H1 (cell line): ENCODE measurements at regions not wholly inside any gene's neighbourhood (a gene's known extent, or its start where the extent isn't known, plus 50 kb on each side); places are given as distances from the start of the nearest gene placed in this dataset.

Experiments
- ASH2L ChIP-seq: fragments of 200-600, 300-600 bp; sonication (generic); IDR thresholded peaks from one replicate; pipeline ENCODE4 v1.7.1; 2017; ENCODE audit warnings: low read length
- EP300 ChIP-seq, 2 experiments: IDR thresholded peaks; 1 replicate in 1 of 2; 2 replicates in 1 of 2; pipeline ENCODE4 v1.6.1; 2011 to 2012; ENCODE audit warnings: low read depth in 2 of 2, low read length in 2 of 2, mild to moderate bottlenecking in 2 of 2, borderline replicate concordance in 1 of 2, inconsistent platforms in 1 of 2, moderate library complexity in 1 of 2
- EZH2 ChIP-seq: fragments of 200-600 bp; sonication (generic); IDR thresholded peaks from 2 replicates; pipeline ENCODE4 v1.7.1; 2012; ENCODE audit warnings: low read depth, mild to moderate bottlenecking, moderate library complexity, low read length, inconsistent platforms; ENCODE audit not compliant: severe bottlenecking
- KDM1A ChIP-seq: fragments of 200-600, 300-600 bp; sonication (generic); IDR thresholded peaks from 2 replicates; pipeline ENCODE4 v1.7.1; 2016; ENCODE audit warnings: mild to moderate bottlenecking, low read length, borderline replicate concordance
- KDM4A ChIP-seq: IDR thresholded peaks from one replicate; pipeline ENCODE4 v1.7.1; 2012; ENCODE audit warnings: low read depth, mild to moderate bottlenecking, moderate library complexity, low read length, inconsistent platforms; ENCODE audit not compliant: severe bottlenecking
- NANOG ChIP-seq: IDR thresholded peaks from 2 replicates; pipeline ENCODE4 v1.6.1; 2011; ENCODE audit warnings: low read length, low read depth, mild to moderate bottlenecking, inconsistent platforms; ENCODE audit not compliant: insufficient read depth, poor library complexity, severe bottlenecking
- NRF1 ChIP-seq: IDR thresholded peaks from 2 replicates; pipeline ENCODE4 v1.6.1; 2011; ENCODE audit warnings: mild to moderate bottlenecking, low read depth, low read length, improper control_type of control experiment
- SIRT6 ChIP-seq: IDR thresholded peaks from one replicate; pipeline ENCODE4 v1.7.1; 2012; ENCODE audit warnings: low read length, inconsistent platforms
- SP2 ChIP-seq: IDR thresholded peaks from 2 replicates; pipeline ENCODE4 v1.6.1; 2012; ENCODE audit warnings: mild to moderate bottlenecking, low read length, inconsistent platforms
- TAF7 ChIP-seq: optimal IDR thresholded peaks from 2 replicates; pipeline ENCODE3; 2011; ENCODE audit warnings: low read depth, mild to moderate bottlenecking, inconsistent platforms, low read length, moderate library complexity, borderline replicate concordance
- TBP ChIP-seq: IDR thresholded peaks from 2 replicates; pipeline ENCODE4 v1.6.1; 2011; ENCODE audit warnings: low read depth, low read length, improper control_type of control experiment
- TF ChIP-seq, protein P1 (sequence below): fragments of 300-600 bp; sonication (generic); IDR thresholded peaks from 2 replicates; pipeline ENCODE4 v1.7.1; 2012; ENCODE audit warnings: low read length, moderate library complexity, mild to moderate bottlenecking, inconsistent platforms; ENCODE audit not compliant: insufficient replicate concordance

DNA sequence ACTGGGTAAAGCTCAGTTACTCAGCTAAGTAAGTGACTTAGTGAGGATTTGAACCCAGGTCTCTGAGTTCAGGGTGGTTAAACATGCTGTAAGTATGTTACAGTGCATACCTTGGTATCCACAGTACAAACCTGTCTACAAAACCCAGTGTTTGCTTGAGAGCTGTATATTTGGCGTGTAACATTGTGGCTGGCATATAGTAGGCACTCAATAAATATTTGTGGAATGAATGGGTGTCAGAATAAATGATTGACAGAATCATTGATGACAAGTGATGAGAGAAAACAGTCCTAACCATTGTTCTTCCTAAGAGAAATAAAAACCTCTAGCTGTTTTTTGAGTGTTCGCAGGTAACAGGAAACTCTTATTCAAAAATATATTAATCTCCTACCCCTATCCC is 79.7 kb upstream of the BCOR start (continued):
- TF ChIP-seq, protein P1, sequence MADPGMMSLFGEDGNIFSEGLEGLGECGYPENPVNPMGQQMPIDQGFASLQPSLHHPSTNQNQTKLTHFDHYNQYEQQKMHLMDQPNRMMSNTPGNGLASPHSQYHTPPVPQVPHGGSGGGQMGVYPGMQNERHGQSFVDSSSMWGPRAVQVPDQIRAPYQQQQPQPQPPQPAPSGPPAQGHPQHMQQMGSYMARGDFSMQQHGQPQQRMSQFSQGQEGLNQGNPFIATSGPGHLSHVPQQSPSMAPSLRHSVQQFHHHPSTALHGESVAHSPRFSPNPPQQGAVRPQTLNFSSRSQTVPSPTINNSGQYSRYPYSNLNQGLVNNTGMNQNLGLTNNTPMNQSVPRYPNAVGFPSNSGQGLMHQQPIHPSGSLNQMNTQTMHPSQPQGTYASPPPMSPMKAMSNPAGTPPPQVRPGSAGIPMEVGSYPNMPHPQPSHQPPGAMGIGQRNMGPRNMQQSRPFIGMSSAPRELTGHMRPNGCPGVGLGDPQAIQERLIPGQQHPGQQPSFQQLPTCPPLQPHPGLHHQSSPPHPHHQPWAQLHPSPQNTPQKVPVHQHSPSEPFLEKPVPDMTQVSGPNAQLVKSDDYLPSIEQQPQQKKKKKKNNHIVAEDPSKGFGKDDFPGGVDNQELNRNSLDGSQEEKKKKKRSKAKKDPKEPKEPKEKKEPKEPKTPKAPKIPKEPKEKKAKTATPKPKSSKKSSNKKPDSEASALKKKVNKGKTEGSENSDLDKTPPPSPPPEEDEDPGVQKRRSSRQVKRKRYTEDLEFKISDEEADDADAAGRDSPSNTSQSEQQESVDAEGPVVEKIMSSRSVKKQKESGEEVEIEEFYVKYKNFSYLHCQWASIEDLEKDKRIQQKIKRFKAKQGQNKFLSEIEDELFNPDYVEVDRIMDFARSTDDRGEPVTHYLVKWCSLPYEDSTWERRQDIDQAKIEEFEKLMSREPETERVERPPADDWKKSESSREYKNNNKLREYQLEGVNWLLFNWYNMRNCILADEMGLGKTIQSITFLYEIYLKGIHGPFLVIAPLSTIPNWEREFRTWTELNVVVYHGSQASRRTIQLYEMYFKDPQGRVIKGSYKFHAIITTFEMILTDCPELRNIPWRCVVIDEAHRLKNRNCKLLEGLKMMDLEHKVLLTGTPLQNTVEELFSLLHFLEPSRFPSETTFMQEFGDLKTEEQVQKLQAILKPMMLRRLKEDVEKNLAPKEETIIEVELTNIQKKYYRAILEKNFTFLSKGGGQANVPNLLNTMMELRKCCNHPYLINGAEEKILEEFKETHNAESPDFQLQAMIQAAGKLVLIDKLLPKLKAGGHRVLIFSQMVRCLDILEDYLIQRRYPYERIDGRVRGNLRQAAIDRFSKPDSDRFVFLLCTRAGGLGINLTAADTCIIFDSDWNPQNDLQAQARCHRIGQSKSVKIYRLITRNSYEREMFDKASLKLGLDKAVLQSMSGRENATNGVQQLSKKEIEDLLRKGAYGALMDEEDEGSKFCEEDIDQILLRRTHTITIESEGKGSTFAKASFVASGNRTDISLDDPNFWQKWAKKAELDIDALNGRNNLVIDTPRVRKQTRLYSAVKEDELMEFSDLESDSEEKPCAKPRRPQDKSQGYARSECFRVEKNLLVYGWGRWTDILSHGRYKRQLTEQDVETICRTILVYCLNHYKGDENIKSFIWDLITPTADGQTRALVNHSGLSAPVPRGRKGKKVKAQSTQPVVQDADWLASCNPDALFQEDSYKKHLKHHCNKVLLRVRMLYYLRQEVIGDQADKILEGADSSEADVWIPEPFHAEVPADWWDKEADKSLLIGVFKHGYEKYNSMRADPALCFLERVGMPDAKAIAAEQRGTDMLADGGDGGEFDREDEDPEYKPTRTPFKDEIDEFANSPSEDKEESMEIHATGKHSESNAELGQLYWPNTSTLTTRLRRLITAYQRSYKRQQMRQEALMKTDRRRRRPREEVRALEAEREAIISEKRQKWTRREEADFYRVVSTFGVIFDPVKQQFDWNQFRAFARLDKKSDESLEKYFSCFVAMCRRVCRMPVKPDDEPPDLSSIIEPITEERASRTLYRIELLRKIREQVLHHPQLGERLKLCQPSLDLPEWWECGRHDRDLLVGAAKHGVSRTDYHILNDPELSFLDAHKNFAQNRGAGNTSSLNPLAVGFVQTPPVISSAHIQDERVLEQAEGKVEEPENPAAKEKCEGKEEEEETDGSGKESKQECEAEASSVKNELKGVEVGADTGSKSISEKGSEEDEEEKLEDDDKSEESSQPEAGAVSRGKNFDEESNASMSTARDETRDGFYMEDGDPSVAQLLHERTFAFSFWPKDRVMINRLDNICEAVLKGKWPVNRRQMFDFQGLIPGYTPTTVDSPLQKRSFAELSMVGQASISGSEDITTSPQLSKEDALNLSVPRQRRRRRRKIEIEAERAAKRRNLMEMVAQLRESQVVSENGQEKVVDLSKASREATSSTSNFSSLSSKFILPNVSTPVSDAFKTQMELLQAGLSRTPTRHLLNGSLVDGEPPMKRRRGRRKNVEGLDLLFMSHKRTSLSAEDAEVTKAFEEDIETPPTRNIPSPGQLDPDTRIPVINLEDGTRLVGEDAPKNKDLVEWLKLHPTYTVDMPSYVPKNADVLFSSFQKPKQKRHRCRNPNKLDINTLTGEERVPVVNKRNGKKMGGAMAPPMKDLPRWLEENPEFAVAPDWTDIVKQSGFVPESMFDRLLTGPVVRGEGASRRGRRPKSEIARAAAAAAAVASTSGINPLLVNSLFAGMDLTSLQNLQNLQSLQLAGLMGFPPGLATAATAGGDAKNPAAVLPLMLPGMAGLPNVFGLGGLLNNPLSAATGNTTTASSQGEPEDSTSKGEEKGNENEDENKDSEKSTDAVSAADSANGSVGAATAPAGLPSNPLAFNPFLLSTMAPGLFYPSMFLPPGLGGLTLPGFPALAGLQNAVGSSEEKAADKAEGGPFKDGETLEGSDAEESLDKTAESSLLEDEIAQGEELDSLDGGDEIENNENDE = no peak
- no peak for TF ChIP-seq ASH2L
- TF ChIP-seq KDM1A = no peak
- no peak for TF ChIP-seq TAF7
- no peak for TF ChIP-seq SIRT6
- TF ChIP-seq EZH2 = no peak
- TF ChIP-seq SP2 = no peak
- TF ChIP-seq NRF1 = no peak
- no peak for TF ChIP-seq KDM4A
- TF ChIP-seq TBP = no peak
- no peak for TF ChIP-seq NANOG
- TF ChIP-seq EP300 (IDR thresholded peaks at IDR 0.05; ENCODE audit: borderline replicate concordance in 1 of 2, low read depth in 2 of 2, low read length in 2 of 2) = no peak
